PFSK-1 (cell line): ENCODE measurements at regions not wholly inside any gene's neighbourhood (a gene's known extent, or its start where the extent isn't known, plus 50 kb on each side); places are given as distances from the start of the nearest gene placed in this dataset.

Experiments
- FOXP2 ChIP-seq: optimal IDR thresholded peaks from 2 replicates; pipeline ENCODE3; 2011; ENCODE audit warnings: borderline replicate concordance, control low read depth, inconsistent platforms; ENCODE audit not compliant: insufficient read depth; ENCODE audit errors: extremely low read length, extremely low read depth
- POLR2AphosphoS5 ChIP-seq: IDR thresholded peaks from 2 replicates; pipeline ENCODE4 v1.6.1; 2012; ENCODE audit warnings: low read depth, mild to moderate bottlenecking, control low read depth, low read length, moderate library complexity
- SIN3A ChIP-seq: IDR thresholded peaks from 2 replicates; pipeline ENCODE4 v1.6.1; 2012; ENCODE audit warnings: mild to moderate bottlenecking, low read length, moderate library complexity, borderline replicate concordance; ENCODE audit not compliant: insufficient read depth
- TAF1 ChIP-seq: IDR thresholded peaks from 2 replicates; pipeline ENCODE4 v1.6.1; 2012; ENCODE audit warnings: low read length, control low read depth, borderline replicate concordance; ENCODE audit not compliant: insufficient read depth
- TF ChIP-seq, protein P1 (sequence below), 2 experiments: IDR thresholded peaks; 2 replicates each; pipeline versions ENCODE4 v1.6.1 to v1.8.0; 2011 to 2012; ENCODE audit warnings: low read depth in 2 of 2, low read length in 2 of 2, control low read depth in 1 of 2, inconsistent platforms in 1 of 2, mild to moderate bottlenecking in 1 of 2, moderate library complexity in 1 of 2; ENCODE audit not compliant: insufficient read depth in 1 of 2

DNA sequence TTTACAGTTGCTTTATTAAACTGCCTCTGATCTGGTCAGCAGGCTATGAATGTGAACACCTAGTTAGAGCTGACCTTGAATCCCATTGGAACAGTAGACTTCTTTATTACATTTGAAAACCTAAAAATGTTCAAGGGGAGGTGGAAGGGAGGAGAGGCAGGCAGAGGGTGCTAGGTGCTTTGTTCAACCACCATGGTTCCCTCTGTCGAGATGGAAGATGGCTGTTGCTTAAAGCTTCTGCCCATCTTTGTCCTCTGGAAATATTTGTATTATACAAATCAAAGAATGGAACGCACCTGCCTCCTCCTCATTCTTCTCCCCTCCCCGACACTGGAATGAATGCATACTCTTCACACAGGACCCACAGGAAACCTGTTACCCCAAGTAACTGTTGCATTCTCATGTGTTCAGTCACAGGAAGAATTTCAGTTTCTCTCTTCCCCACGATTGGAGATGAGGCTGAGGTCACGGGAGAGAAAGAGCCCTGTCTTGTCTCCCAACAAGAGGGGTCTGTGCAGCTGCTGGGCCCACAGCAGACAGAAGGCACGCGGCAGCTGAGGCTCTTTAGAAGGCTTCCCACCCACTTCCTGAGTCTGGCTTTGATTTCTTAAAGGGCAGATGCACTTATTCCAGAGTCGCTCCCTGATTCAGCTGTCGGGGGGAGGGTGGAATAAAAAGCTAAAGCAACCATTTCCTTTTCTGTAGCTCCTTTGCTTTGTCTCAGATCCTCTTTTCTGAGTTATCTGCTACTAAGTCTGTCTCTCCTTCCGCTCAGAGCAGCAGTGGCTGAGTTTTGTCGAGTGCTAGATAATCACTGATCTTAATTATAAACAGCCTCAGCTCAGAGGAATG is 217.9 kb upstream of the BTG1 start:
- TF ChIP-seq, protein P1, sequence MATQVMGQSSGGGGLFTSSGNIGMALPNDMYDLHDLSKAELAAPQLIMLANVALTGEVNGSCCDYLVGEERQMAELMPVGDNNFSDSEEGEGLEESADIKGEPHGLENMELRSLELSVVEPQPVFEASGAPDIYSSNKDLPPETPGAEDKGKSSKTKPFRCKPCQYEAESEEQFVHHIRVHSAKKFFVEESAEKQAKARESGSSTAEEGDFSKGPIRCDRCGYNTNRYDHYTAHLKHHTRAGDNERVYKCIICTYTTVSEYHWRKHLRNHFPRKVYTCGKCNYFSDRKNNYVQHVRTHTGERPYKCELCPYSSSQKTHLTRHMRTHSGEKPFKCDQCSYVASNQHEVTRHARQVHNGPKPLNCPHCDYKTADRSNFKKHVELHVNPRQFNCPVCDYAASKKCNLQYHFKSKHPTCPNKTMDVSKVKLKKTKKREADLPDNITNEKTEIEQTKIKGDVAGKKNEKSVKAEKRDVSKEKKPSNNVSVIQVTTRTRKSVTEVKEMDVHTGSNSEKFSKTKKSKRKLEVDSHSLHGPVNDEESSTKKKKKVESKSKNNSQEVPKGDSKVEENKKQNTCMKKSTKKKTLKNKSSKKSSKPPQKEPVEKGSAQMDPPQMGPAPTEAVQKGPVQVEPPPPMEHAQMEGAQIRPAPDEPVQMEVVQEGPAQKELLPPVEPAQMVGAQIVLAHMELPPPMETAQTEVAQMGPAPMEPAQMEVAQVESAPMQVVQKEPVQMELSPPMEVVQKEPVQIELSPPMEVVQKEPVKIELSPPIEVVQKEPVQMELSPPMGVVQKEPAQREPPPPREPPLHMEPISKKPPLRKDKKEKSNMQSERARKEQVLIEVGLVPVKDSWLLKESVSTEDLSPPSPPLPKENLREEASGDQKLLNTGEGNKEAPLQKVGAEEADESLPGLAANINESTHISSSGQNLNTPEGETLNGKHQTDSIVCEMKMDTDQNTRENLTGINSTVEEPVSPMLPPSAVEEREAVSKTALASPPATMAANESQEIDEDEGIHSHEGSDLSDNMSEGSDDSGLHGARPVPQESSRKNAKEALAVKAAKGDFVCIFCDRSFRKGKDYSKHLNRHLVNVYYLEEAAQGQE (IDR thresholded peaks at IDR 0.05; ENCODE audit: insufficient read depth in 1 of 2, low read depth in 2 of 2, low read length in 2 of 2), result no peak
- no peak for TF ChIP-seq TAF1
- TF ChIP-seq SIN3A, result no peak
- no peak for TF ChIP-seq POLR2AphosphoS5
- TF ChIP-seq FOXP2, result no peak
